DND-41 (cell line): ENCODE measurements at regions not wholly inside any gene's neighbourhood (a gene's known extent, or its start where the extent isn't known, plus 50 kb on each side); places are given as distances from the start of the nearest gene placed in this dataset.

Experiments
- ATAC-seq: fragments of 200-7000 bp; cut with Tn5 transposase; 3 replicates; pipeline ENCODE4 v1.9.1; 2021; ENCODE audit warnings: low read depth; ENCODE audit not compliant: insufficient read depth
- DNase-seq: peaks from one replicate; pipeline ENCODE4 v3.0.0-alpha.2; 2020
- H2AFZ ChIP-seq: 2 replicates; pipeline ENCODE4 v1.6.0; 2012; ENCODE audit warnings: low read depth, low read length
- H3K27ac ChIP-seq: 2 replicates; pipeline ENCODE4 v1.5.1; 2012; ENCODE audit warnings: low read length, inconsistent platforms
- H3K27me3 ChIP-seq: fragments of 200-600 bp; sonication (generic); 2 replicates; pipeline ENCODE4 v1.6.0; 2012; ENCODE audit warnings: low read length, mild to moderate bottlenecking, inconsistent platforms; ENCODE audit not compliant: insufficient read depth, poor library complexity
- H3K36me3 ChIP-seq: 2 replicates; pipeline ENCODE4 v1.5.1; 2012; ENCODE audit warnings: low read length, inconsistent platforms; ENCODE audit not compliant: insufficient read depth
- H3K4me1 ChIP-seq: 2 replicates; pipeline ENCODE4 v1.5.1; 2012; ENCODE audit warnings: mild to moderate bottlenecking, low read length; ENCODE audit not compliant: insufficient read depth
- H3K4me2 ChIP-seq: 2 replicates; pipeline ENCODE4 v1.6.0; 2012; ENCODE audit warnings: mild to moderate bottlenecking, moderate library complexity, low read length, inconsistent platforms; ENCODE audit not compliant: insufficient read depth
- H3K4me3 ChIP-seq, 2 experiments: fragments of 200-600 bp in 1 of 2; shearing (Covaris generic) in 1 of 2; 2 replicates each; pipeline ENCODE4 v1.5.1; 2012 to 2016; ENCODE audit warnings: inconsistent platforms in 2 of 2, low read length in 2 of 2, mild to moderate bottlenecking in 2 of 2, low read depth in 1 of 2, moderate library complexity in 1 of 2
- H3K79me2 ChIP-seq: 2 replicates; pipeline ENCODE4 v1.6.0; 2012; ENCODE audit warnings: low read length, inconsistent platforms; ENCODE audit not compliant: insufficient read depth
- H3K9ac ChIP-seq: 2 replicates; pipeline ENCODE4 v1.6.0; 2012; ENCODE audit warnings: low read depth, mild to moderate bottlenecking, inconsistent platforms, low read length, moderate library complexity
- H3K9me3 ChIP-seq: 2 replicates; pipeline ENCODE4 v1.5.1; 2012; ENCODE audit warnings: low read length, moderate library complexity, mild to moderate bottlenecking, inconsistent platforms; ENCODE audit not compliant: insufficient read depth, severe bottlenecking
- H4K20me1 ChIP-seq: 2 replicates; pipeline ENCODE4 v1.6.0; 2012; ENCODE audit warnings: low read length; ENCODE audit not compliant: insufficient read depth
- CTCF ChIP-seq: IDR thresholded peaks from 2 replicates; pipeline ENCODE4 v1.5.1; 2012; ENCODE audit warnings: borderline replicate concordance, low read length, moderate library complexity, mild to moderate bottlenecking; ENCODE audit not compliant: poor library complexity, severe bottlenecking; ENCODE audit errors: extremely low read depth
- EZH2 ChIP-seq: IDR thresholded peaks from 3 replicates; pipeline ENCODE4 v1.6.1; 2012; ENCODE audit warnings: borderline replicate concordance, low read depth, mild to moderate bottlenecking, moderate library complexity, low read length, inconsistent platforms; ENCODE audit not compliant: severe bottlenecking

- Histone ChIP-seq H3K4me1 (no peaks in the 10 kb centered on the region), H3K4me3 (no peak overlapping the region), H3K9me3 (no peaks in the 10 kb centered on the region), H3K27me3 (no peaks in the 10 kb centered on the region), H3K9ac (no peak overlapping the region), H3K27ac (no peak overlapping the region), H3K4me2 (no peak overlapping the region), H3K36me3 (no peaks in the 10 kb centered on the region), H2AFZ (no peak overlapping the region), H4K20me1 (no peaks in the 10 kb centered on the region; the same call in 1 of the 2 replicates), H3K79me2 (no peaks in the 10 kb centered on the region)
- no peak for ATAC-seq
- TF ChIP-seq CTCF (no peak), EZH2 (no peak)
- DNase-seq, result no peak
Measured at GRCh38 chr7:153523320-153524015, 528.7 kb upstream of the DPP6 start.

- DNase-seq, result no peak
- no peak overlapping the region for H3K4me3 ChIP-seq
- TF ChIP-seq EZH2 (no peak), CTCF (no peak)
- H3K4me2 ChIP-seq, result no peak overlapping the region
- H3K36me3 ChIP-seq, result no peaks in the 10 kb centered on the region
- no peaks in the 10 kb centered on the region for H3K27me3 ChIP-seq
- H3K4me1 ChIP-seq, result no peaks in the 10 kb centered on the region
- H3K27ac ChIP-seq, result no peak overlapping the region
- H3K79me2 ChIP-seq, result no peaks in the 10 kb centered on the region
- no peak for ATAC-seq
- no peaks in the 10 kb centered on the region for H3K9me3 ChIP-seq
- no peak overlapping the region for H3K9ac ChIP-seq
- H4K20me1 ChIP-seq, result no peaks in the 10 kb centered on the region; the same call in 1 of the 2 replicates
- no peak overlapping the region for H2AFZ ChIP-seq
Measured at GRCh38 chr7:153524070-153524601, 528.1 kb upstream of the DPP6 start.

- H3K4me1 ChIP-seq, result no peaks in the 10 kb centered on the region
- no peaks in the 10 kb centered on the region for H3K9me3 ChIP-seq
- ATAC-seq (no peak), DNase-seq (no peak)
- no peaks in the 10 kb centered on the region for H3K79me2 ChIP-seq
- H3K9ac ChIP-seq, result no peak overlapping the region
- no peaks in the 10 kb centered on the region; the same call in 1 of the 2 replicates for H4K20me1 ChIP-seq
- H3K4me2 ChIP-seq, result no peak overlapping the region
- H2AFZ ChIP-seq, result no peak overlapping the region
- no peak overlapping the region for H3K4me3 ChIP-seq
- no peak overlapping the region for H3K27ac ChIP-seq
- no peak for TF ChIP-seq CTCF
- no peak for TF ChIP-seq EZH2
- no peaks in the 10 kb centered on the region for H3K27me3 ChIP-seq
- H3K36me3 ChIP-seq, result no peaks in the 10 kb centered on the region
Measured at GRCh38 chr7:153529100-153529499, 523.1 kb upstream of the DPP6 start.
